ENCODE measurements at regions not wholly inside any gene's neighbourhood (a gene's known extent, or its start where the extent isn't known, plus 50 kb on each side); places are given as distances from the start of the nearest gene placed in this dataset.

DNA sequence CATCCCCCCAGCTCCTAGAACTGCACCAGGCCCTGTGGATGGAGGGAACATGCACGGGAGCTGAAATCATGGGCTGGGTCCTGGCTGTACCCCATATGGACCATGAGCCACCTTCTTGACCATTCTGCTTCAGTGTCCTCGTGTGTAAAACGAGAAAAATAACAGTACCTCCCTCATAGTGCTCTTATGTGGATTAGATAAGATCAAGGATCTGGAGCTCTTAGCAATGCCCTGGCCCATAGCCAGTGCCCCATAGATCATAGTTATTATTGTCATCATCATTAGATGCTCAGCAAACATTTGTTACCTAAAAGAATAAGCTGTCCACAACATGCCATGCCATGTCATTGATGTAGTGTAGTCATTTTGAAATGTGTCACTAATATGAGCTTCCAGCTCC, 71.3 kb downstream of the SYNE3 start:
- DNase-seq, result no peak
- TF ChIP-seq EZH2phosphoT487 (IDR thresholded peaks at IDR 0.05; ENCODE audit: low read length) (no peak), EZH2 (optimal IDR thresholded peaks at IDR 0.05; ENCODE audit: low read depth, low read length) (no peak)
- TF ChIP-seq, protein P1, sequence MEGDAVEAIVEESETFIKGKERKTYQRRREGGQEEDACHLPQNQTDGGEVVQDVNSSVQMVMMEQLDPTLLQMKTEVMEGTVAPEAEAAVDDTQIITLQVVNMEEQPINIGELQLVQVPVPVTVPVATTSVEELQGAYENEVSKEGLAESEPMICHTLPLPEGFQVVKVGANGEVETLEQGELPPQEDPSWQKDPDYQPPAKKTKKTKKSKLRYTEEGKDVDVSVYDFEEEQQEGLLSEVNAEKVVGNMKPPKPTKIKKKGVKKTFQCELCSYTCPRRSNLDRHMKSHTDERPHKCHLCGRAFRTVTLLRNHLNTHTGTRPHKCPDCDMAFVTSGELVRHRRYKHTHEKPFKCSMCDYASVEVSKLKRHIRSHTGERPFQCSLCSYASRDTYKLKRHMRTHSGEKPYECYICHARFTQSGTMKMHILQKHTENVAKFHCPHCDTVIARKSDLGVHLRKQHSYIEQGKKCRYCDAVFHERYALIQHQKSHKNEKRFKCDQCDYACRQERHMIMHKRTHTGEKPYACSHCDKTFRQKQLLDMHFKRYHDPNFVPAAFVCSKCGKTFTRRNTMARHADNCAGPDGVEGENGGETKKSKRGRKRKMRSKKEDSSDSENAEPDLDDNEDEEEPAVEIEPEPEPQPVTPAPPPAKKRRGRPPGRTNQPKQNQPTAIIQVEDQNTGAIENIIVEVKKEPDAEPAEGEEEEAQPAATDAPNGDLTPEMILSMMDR (IDR thresholded peaks at IDR 0.05; ENCODE audit: low read length), result no peak
- Histone ChIP-seq H3K9me2 (replicated peaks; ENCODE audit: insufficient read depth, low read length) (no peaks in the 10 kb centered on the region), H3K4me3 (ENCODE audit: low read length) (no peak overlapping the region), H3K9ac (ENCODE audit: low read length) (no peak overlapping the region), H3K27ac (ENCODE audit: low read length) (no peak overlapping the region), H3K9me3 (replicated peaks; ENCODE audit: insufficient read depth, low read length) (no peaks in the 10 kb centered on the region), H3K27me3 (replicated peaks; ENCODE audit: insufficient read depth, low read length) (no peaks in the 10 kb centered on the region), H4K20me1 (ENCODE audit: insufficient read depth, low read length) (no peaks in the 10 kb centered on the region), H3F3A (ENCODE audit: insufficient read depth, low read length) (no peaks in the 10 kb centered on the region), H3K4me2 (ENCODE audit: low read depth, low read length) (no peak overlapping the region), H2AFZ (ENCODE audit: low read length) (no peak overlapping the region), H3K36me3 (replicated peaks; ENCODE audit: insufficient read depth, low read length) (no peaks in the 10 kb centered on the region), H3K79me2 (ENCODE audit: low read length) (0 out of 2 replicates have a peak, but pooled peaks cover 6% of the 10 kb centered on the region), H3K4me1 (ENCODE audit: low read length) (peaks cover 2% of the 10 kb centered on the region; the same call in 1 of the 2 replicates)

DNA sequence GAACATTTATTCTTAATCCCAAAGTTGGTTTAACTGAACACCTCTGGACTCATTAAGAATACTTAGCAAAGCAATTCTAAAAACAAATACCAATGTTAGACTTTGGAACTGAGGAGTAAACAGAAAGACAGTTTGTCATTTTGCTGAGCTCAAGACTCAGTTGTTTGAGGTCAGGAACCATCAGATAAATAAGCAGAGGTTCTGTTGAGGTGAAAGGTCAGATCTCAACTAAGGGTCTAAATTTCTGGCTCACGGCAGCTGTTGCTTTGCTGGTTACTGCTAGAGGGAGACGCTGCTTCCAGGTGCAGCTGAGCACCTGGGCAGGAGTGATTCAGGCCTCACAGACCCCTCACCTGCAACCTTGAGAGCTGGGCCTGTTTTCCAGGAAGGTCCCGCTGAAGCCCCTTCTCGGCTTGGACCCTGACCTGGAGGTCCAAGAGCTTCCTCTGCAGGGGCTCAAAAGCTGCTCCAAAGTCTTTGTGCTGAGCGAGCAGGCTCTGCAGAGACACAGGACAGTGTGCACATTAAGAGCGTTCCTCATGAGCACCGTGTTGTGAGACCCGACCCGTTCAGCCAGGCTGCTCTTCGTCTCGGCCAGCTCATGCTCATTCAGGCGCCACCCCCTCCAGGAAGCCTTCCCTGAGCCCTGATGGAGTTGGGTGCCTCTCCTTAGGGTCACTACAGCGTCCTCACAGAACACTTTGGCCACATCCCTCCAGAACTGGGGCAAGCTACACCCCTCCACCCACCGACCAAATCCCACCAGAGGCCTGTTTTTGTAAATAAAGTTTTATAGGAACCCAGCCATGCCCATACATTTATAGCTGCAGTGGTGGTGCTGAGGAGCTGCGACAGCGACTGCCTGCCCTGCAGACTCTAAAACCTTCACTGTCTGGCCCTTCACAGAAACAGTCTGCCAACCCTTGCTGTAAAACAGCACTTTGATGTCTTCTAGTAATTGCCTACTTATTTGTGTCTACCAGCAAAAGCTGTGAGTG, 72.0 kb downstream of the SYNE3 start:
- Histone ChIP-seq H3K27me3 (replicated peaks; ENCODE audit: insufficient read depth, low read length) (no peaks in the 10 kb centered on the region), H4K20me1 (ENCODE audit: insufficient read depth, low read length) (no peaks in the 10 kb centered on the region), H2AFZ (ENCODE audit: low read length) (no peak overlapping the region), H3K4me1 (ENCODE audit: low read length) (peaks cover 3% of the 10 kb centered on the region), H3F3A (ENCODE audit: insufficient read depth, low read length) (no peaks in the 10 kb centered on the region), H3K4me2 (ENCODE audit: low read depth, low read length) (no peak overlapping the region), H3K4me3 (ENCODE audit: low read length) (no peak overlapping the region), H3K79me2 (ENCODE audit: low read length) (0 out of 2 replicates have a peak, but pooled peaks cover 6% of the 10 kb centered on the region), H3K9me3 (replicated peaks; ENCODE audit: insufficient read depth, low read length) (no peaks in the 10 kb centered on the region), H3K36me3 (replicated peaks; ENCODE audit: insufficient read depth, low read length) (no peaks in the 10 kb centered on the region), H3K9me2 (replicated peaks; ENCODE audit: insufficient read depth, low read length) (no peaks in the 10 kb centered on the region), H3K27ac (ENCODE audit: low read length) (no peak overlapping the region), H3K9ac (ENCODE audit: low read length) (no peak overlapping the region)
- no peak for DNase-seq
- TF ChIP-seq EZH2phosphoT487 (IDR thresholded peaks at IDR 0.05; ENCODE audit: low read length) (no peak), EZH2 (optimal IDR thresholded peaks at IDR 0.05; ENCODE audit: low read depth, low read length) (no peak)
- TF ChIP-seq, protein P1 (IDR thresholded peaks at IDR 0.05; ENCODE audit: low read length), result no peak

DNA sequence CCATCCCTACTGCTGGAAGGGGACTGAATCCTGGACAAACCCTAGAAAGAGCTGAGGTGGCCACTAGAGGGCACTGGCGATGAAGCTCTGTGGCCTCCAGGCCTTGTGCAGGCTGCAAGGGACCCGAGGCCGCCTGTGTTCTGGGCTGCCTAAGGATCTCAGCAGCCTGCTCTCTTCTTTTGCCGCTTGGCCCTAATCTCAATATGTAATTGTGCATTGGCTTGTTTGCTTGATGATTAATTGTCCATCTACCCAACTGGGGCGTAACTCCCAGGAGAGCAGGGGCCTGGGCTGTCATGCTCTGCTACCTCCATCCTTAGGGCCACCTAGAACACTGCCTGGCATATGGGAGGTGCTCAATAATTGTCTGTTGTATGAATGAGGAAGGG, 73.8 kb downstream of the SYNE3 start:
- peak; percentile 48 for DNase-seq
- Histone ChIP-seq H3K36me3 (replicated peaks; ENCODE audit: insufficient read depth, low read length) (no peaks in the 10 kb centered on the region), H3K79me2 (ENCODE audit: low read length) (0 out of 2 replicates have a peak, but pooled peaks cover 6% of the 10 kb centered on the region), H3K4me1 (ENCODE audit: low read length) (peaks cover 17% of the 10 kb centered on the region), H3K9me3 (replicated peaks; ENCODE audit: insufficient read depth, low read length) (no peaks in the 10 kb centered on the region), H3K4me2 (ENCODE audit: low read depth, low read length) (no peak overlapping the region), H3K27me3 (replicated peaks; ENCODE audit: insufficient read depth, low read length) (no peaks in the 10 kb centered on the region), H3F3A (ENCODE audit: insufficient read depth, low read length) (no peaks in the 10 kb centered on the region), H2AFZ (ENCODE audit: low read length) (no peak overlapping the region), H3K9me2 (replicated peaks; ENCODE audit: insufficient read depth, low read length) (no peaks in the 10 kb centered on the region), H3K27ac (ENCODE audit: low read length) (no peak overlapping the region), H3K9ac (ENCODE audit: low read length) (no peak overlapping the region), H3K4me3 (ENCODE audit: low read length) (no peak overlapping the region), H4K20me1 (ENCODE audit: insufficient read depth, low read length) (no peaks in the 10 kb centered on the region)
- TF ChIP-seq EZH2 (optimal IDR thresholded peaks at IDR 0.05; ENCODE audit: low read depth, low read length) (no peak), EZH2phosphoT487 (IDR thresholded peaks at IDR 0.05; ENCODE audit: low read length) (no peak)
- TF ChIP-seq, protein P1 (IDR thresholded peaks at IDR 0.05; ENCODE audit: low read length), result peak; percentile 57

Measured in MM.1S (cell line).